ENCODE measurements at regions not wholly inside any gene's neighbourhood (a gene's known extent, or its start where the extent isn't known, plus 50 kb on each side); places are given as distances from the start of the nearest gene placed in this dataset.

DNA sequence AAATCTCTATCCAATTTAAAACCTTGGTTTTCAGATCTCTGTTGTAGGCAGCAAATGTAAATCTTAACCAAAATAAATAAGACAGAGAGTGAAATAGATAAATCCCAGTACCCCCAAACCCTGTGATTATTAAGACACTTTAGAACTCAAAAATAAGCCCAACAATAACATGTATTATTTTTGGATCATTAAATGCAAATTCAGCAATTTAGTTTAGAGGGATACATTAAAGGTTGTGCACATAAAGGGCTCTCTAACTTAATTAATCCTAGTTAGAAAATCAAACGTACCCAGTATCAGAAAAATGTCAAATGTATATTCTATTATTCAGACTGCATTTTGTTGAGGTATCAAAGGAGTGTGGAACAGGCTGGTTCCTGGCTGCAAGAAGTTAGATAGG, 416.8 kb downstream of the SLC16A7 start:
- Histone ChIP-seq H3K79me2 (ENCODE audit: control insufficient read depth in 1 of 2, insufficient read depth in 2 of 2, low read length in 2 of 2) (no peaks in the 10 kb centered on the region), H2BK120ac (replicated peaks; ENCODE audit: low read depth, low read length) (no peak overlapping the region), H3K9me3 (ENCODE audit: insufficient read depth in 2 of 2, low read depth in 1 of 2, low read length in 1 of 2) (no peaks in the 10 kb centered on the region), H3K36me3 (ENCODE audit: control insufficient read depth in 2 of 4, insufficient read depth in 4 of 4, low read length in 3 of 4) (no peaks in the 10 kb centered on the region), H2BK20ac (ENCODE audit: low read length) (no peak overlapping the region), H3K27me3 (replicated peaks in 1 of 4; ENCODE audit: control insufficient read depth in 3 of 4, extremely low read depth in 1 of 4, insufficient read depth in 3 of 4, low read length in 3 of 4) (no peaks in the 10 kb centered on the region), H2AK5ac (ENCODE audit: low read depth, low read length) (no peak overlapping the region), H2AFZ (ENCODE audit: low read length) (0 out of 2 replicates have a peak overlapping the region, but pooled peaks have one; percentile 13), H3K27ac (ENCODE audit: low read depth, low read length) (no peak overlapping the region), H4K5ac (ENCODE audit: insufficient read length, low read depth, low read length) (no peak overlapping the region), H4K20me1 (replicated peaks in 1 of 2; ENCODE audit: control insufficient read depth in 1 of 2, insufficient read depth in 2 of 2, low read length in 2 of 2) (no peaks in the 10 kb centered on the region), H3K4me3 (ENCODE audit: extremely low read depth in 1 of 4, insufficient read depth in 2 of 4, low read depth in 3 of 4, low read length in 4 of 4) (no peak overlapping the region), H3K23ac (ENCODE audit: insufficient read length) (no peak overlapping the region), H3K23me2 (ENCODE audit: low read depth, low read length) (no peaks in the 10 kb centered on the region), H3K4me2 (ENCODE audit: insufficient read depth in 1 of 2, low read depth in 2 of 2, low read length in 2 of 2) (no peak overlapping the region), H3K4me1 (replicated peaks in 1 of 4; ENCODE audit: control insufficient read depth in 3 of 4, insufficient read depth in 4 of 4, low read length in 3 of 4) (no peaks in the 10 kb centered on the region), H3K4ac (replicated peaks; ENCODE audit: insufficient read length, low read depth, low read length) (no peak overlapping the region), H3K9ac (replicated peaks in 1 of 4; ENCODE audit: extremely low read depth in 1 of 4, low read depth in 3 of 4, low read length in 3 of 4) (no peak overlapping the region), H3K79me1 (ENCODE audit: low read depth, low read length) (no peaks in the 10 kb centered on the region), H2BK12ac (ENCODE audit: low read depth, low read length) (no peak overlapping the region), H2BK5ac (ENCODE audit: low read depth, low read length) (no peak overlapping the region), H3K14ac (ENCODE audit: insufficient read length) (no peak overlapping the region), H3K56ac (replicated peaks; ENCODE audit: insufficient read length, low read depth, low read length) (no peak overlapping the region), H4K91ac (replicated peaks; ENCODE audit: insufficient read length, low read length) (no peak overlapping the region), H4K8ac (ENCODE audit: extremely low read depth, insufficient read depth, low read length) (no peak overlapping the region), H3K18ac (ENCODE audit: extremely low read depth, low read length) (no peak overlapping the region), H2BK15ac (ENCODE audit: low read length) (no peak overlapping the region)
- FAIRE-seq (no peak), DNase-seq (ENCODE audit: low read depth in 1 of 2, low spot score in 2 of 2) (no peak)
- CTCF ChIA-PET (ENCODE audit: partially characterized antibody): interaction anchor here (0.7 kb wide), 1 partner anchor 1660 kb away, joined by 3 read pairs; no protein-coding TSS in a partner anchor
- POLR2A ChIA-PET (ENCODE audit: partially characterized antibody): no interaction called here
- 91% methylated on average over 1 of the region's 1 CpG; no CpG with 5 or more reads in 1 of the 2 experiments for WGBS, 2 experiments (ENCODE audit: extremely low coverage in 1 of 2, insufficient coverage in 1 of 2, insufficient read length in 1 of 2, insufficient replicate concordance in 2 of 2, low coverage in 1 of 2, low lambda C conversion rate in 2 of 2, missing lambda C conversion rate in 1 of 2)
- TF ChIP-seq ASH2L (IDR thresholded peaks at IDR 0.05; ENCODE audit: low read length) (no peak), TAF7 (optimal IDR thresholded peaks at IDR 0.05; ENCODE audit: borderline replicate concordance, low read depth, low read length) (no peak), TBP (IDR thresholded peaks at IDR 0.05; ENCODE audit: low read depth, low read length) (no peak), FOSL1 (IDR thresholded peaks at IDR 0.05; ENCODE audit: insufficient read depth, low read depth, low read length) (no peak), BACH1 (IDR thresholded peaks at IDR 0.05; ENCODE audit: low read length) (no peak), E2F6 (IDR thresholded peaks at IDR 0.05) (no peak), CTBP2 (IDR thresholded peaks at IDR 0.05; ENCODE audit: borderline replicate concordance, insufficient read depth, insufficient read length, low read length) (no peak), CREB1 (IDR thresholded peaks at IDR 0.05) (no peak), GABPA (IDR thresholded peaks at IDR 0.05; ENCODE audit: borderline replicate concordance, insufficient read depth, low read length) (no peak), SIX5 (IDR thresholded peaks at IDR 0.05; ENCODE audit: low read depth, low read length) (no peak), PHF8 (conservative IDR thresholded peaks at IDR 0.05; ENCODE audit: low read depth, low read length) (no peak), MAFK (IDR thresholded peaks at IDR 0.05; ENCODE audit: low read depth, low read length) (no peak; the same call in 1 of the 2 replicates), RBBP5 (IDR thresholded peaks at IDR 0.05; ENCODE audit: borderline replicate concordance, low read depth, low read length) (no peak), SRF (IDR thresholded peaks at IDR 0.05; ENCODE audit: low read depth, low read length) (no peak), SIN3A (conservative IDR thresholded peaks at IDR 0.05 in 1 of 2, IDR thresholded peaks at IDR 0.05 in 1 of 2; ENCODE audit: low read depth in 1 of 2, low read length in 2 of 2) (no peak)
